ENCODE measurements at regions not wholly inside any gene's neighbourhood (a gene's known extent, or its start where the extent isn't known, plus 50 kb on each side); places are given as distances from the start of the nearest gene placed in this dataset.

GRCh38 chr2:15766911-15767597 lies 173.3 kb upstream of the MYCN start:
- no peak for TF ChIP-seq EP300 (IDR thresholded peaks at IDR 0.05)
- TF ChIP-seq, protein P1, sequence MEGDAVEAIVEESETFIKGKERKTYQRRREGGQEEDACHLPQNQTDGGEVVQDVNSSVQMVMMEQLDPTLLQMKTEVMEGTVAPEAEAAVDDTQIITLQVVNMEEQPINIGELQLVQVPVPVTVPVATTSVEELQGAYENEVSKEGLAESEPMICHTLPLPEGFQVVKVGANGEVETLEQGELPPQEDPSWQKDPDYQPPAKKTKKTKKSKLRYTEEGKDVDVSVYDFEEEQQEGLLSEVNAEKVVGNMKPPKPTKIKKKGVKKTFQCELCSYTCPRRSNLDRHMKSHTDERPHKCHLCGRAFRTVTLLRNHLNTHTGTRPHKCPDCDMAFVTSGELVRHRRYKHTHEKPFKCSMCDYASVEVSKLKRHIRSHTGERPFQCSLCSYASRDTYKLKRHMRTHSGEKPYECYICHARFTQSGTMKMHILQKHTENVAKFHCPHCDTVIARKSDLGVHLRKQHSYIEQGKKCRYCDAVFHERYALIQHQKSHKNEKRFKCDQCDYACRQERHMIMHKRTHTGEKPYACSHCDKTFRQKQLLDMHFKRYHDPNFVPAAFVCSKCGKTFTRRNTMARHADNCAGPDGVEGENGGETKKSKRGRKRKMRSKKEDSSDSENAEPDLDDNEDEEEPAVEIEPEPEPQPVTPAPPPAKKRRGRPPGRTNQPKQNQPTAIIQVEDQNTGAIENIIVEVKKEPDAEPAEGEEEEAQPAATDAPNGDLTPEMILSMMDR (IDR thresholded peaks at IDR 0.05), result no peak
- TF ChIP-seq POLR2A (IDR thresholded peaks at IDR 0.05), result no peak
- no peak for TF ChIP-seq POLR2AphosphoS5 (IDR thresholded peaks at IDR 0.05)
